Keratinocyte (primary cell): ENCODE measurements at regions not wholly inside any gene's neighbourhood (a gene's known extent, or its start where the extent isn't known, plus 50 kb on each side); places are given as distances from the start of the nearest gene placed in this dataset.

Experiments used
- DNase-seq: peaks from one replicate; pipeline ENCODE4 v3.0.0-alpha.2; 2011; ENCODE audit warnings: low read depth, missing footprints, low spot score
- FAIRE-seq: peaks from 2 replicates; lab custom pipeline; 2011; peaks lifted over from hg19 to GRCh38; lab: Jason Lieb, UNC
- H2AFZ ChIP-seq: 2 replicates; pipeline ENCODE4 v1.6.0; 2012; ENCODE audit warnings: low read length, control low read depth, inconsistent platforms; ENCODE audit not compliant: control insufficient read depth
- H3K27ac ChIP-seq: 2 replicates; pipeline ENCODE4 v1.5.1; 2011; ENCODE audit warnings: low read length; ENCODE audit not compliant: control insufficient read depth, insufficient read depth
- H3K27me3 ChIP-seq: 3 replicates; pipeline ENCODE4 v1.6.0; 2011; ENCODE audit warnings: low read length; ENCODE audit not compliant: control insufficient read depth, insufficient read depth; ENCODE audit errors: extremely low read depth
- H3K36me3 ChIP-seq, 2 experiments: 2 replicates in 1 of 2; 3 replicates in 1 of 2; pipeline ENCODE4 v1.5.1; 2011; ENCODE audit warnings: low read length in 2 of 2, mild to moderate bottlenecking in 1 of 2; ENCODE audit not compliant: control insufficient read depth in 2 of 2, insufficient read depth in 2 of 2; ENCODE audit errors: extremely low read depth in 1 of 2
- H3K4me1 ChIP-seq: 3 replicates; pipeline ENCODE4 v1.5.1; 2011; ENCODE audit warnings: low read length; ENCODE audit not compliant: control insufficient read depth, insufficient read depth; ENCODE audit errors: extremely low read depth
- H3K4me2 ChIP-seq: 3 replicates; pipeline ENCODE4 v1.6.0; 2011; ENCODE audit warnings: low read depth, low read length; ENCODE audit not compliant: control insufficient read depth, insufficient read depth; ENCODE audit errors: extremely low read depth
- H3K4me3 ChIP-seq, 3 experiments: fragments of 200-600 bp in 1 of 3; sonication (generic) in 1 of 3; 2 replicates in 2 of 3; 3 replicates in 1 of 3; pipeline ENCODE4 v1.5.1; 2011 to 2016; ENCODE audit warnings: low read length in 3 of 3, mild to moderate bottlenecking in 3 of 3, control low read depth in 2 of 3, inconsistent platforms in 1 of 3, low read depth in 1 of 3, mixed read lengths in 1 of 3, mixed run types in 1 of 3, moderate library complexity in 1 of 3; ENCODE audit not compliant: control insufficient read depth in 2 of 3, insufficient read depth in 2 of 3; ENCODE audit errors: extremely low read depth in 1 of 3
- H3K79me2 ChIP-seq: 2 replicates; pipeline ENCODE4 v1.6.0; 2012; ENCODE audit warnings: low read length; ENCODE audit not compliant: control insufficient read depth, insufficient read depth
- H3K9ac ChIP-seq: 3 replicates; pipeline ENCODE4 v1.6.0; 2011; ENCODE audit warnings: low read length; ENCODE audit not compliant: control insufficient read depth, insufficient read depth; ENCODE audit errors: extremely low read depth
- H3K9me1 ChIP-seq: 3 replicates; pipeline ENCODE4 v1.6.0; 2011; ENCODE audit warnings: low read length; ENCODE audit not compliant: control insufficient read depth, insufficient read depth; ENCODE audit errors: extremely low read depth
- H3K9me3 ChIP-seq: 2 replicates; pipeline ENCODE4 v1.5.1; 2012; ENCODE audit warnings: low read depth, low read length; ENCODE audit not compliant: control insufficient read depth
- H4K20me1 ChIP-seq: 3 replicates; pipeline ENCODE4 v1.6.0; 2011; ENCODE audit warnings: low read length; ENCODE audit not compliant: control insufficient read depth, insufficient read depth; ENCODE audit errors: extremely low read depth
- CTCF ChIP-seq, 3 experiments: IDR thresholded peaks in 1 of 3; conservative IDR thresholded peaks in 1 of 3; optimal IDR thresholded peaks in 1 of 3; 2 replicates in 2 of 3; 3 replicates in 1 of 3; pipeline versions ENCODE3 to v1.5.1; 2011; ENCODE audit warnings: low read length in 3 of 3, mild to moderate bottlenecking in 3 of 3, moderate library complexity in 2 of 3, control low read depth in 1 of 3, inconsistent platforms in 1 of 3; ENCODE audit not compliant: insufficient read depth in 2 of 3; ENCODE audit errors: extremely low read depth in 1 of 3
- EZH2 ChIP-seq: IDR thresholded peaks from one replicate; pipeline ENCODE4 v1.6.1; 2012; ENCODE audit warnings: inconsistent platforms, mild to moderate bottlenecking, low read length, moderate library complexity
- dilution Hi-C: fragments of 300-500 bp; cut with MboI; formaldehyde crosslinking; loops from one replicate; pipeline ENCODE4 v1.7.0; 2020; ENCODE audit warnings: low sequenced_read_pairs; ENCODE audit not compliant: extremely low pct_ligation_motif_present

- Histone ChIP-seq H3K4me2 (no peak overlapping the region), H2AFZ (no peak overlapping the region), H3K9ac (no peak overlapping the region), H3K36me3 (no peaks in the 10 kb centered on the region), H3K4me3 (no peak overlapping the region), H4K20me1 (no peaks in the 10 kb centered on the region), H3K9me3 (no peaks in the 10 kb centered on the region), H3K4me1 (no peaks in the 10 kb centered on the region), H3K27me3 (no peaks in the 10 kb centered on the region), H3K79me2 (no peaks in the 10 kb centered on the region), H3K27ac (no peak overlapping the region), H3K9me1 (no peaks in the 10 kb centered on the region)
- dilution Hi-C loops: no loop called here
- TF ChIP-seq EZH2 (no peak), CTCF (optimal IDR thresholded peaks at IDR 0.05 in 1 of 3, IDR thresholded peaks at IDR 0.05 in 1 of 3, conservative IDR thresholded peaks at IDR 0.05 in 1 of 3; ENCODE audit: extremely low read depth in 1 of 3, insufficient read depth in 2 of 3, low read length in 3 of 3) (no peak)
- DNase-seq (no peak), FAIRE-seq (no peak)
These were observed 205.3 kb upstream of the TBL1XR1 start for GRCh38 chr3:177402533-177402932.

- H3K27ac ChIP-seq: no peak overlapping the region
- no peaks in the 10 kb centered on the region for H3K4me1 ChIP-seq
- no peaks in the 10 kb centered on the region for H3K36me3 ChIP-seq
- FAIRE-seq (no peak), DNase-seq (no peak)
- no peaks in the 10 kb centered on the region for H4K20me1 ChIP-seq
- H3K4me2 ChIP-seq: no peak overlapping the region
- H3K27me3 ChIP-seq: no peaks in the 10 kb centered on the region
- no peaks in the 10 kb centered on the region for H3K9me1 ChIP-seq
- no peak overlapping the region for H2AFZ ChIP-seq
- H3K79me2 ChIP-seq: no peaks in the 10 kb centered on the region
- dilution Hi-C loops: no loop called here
- H3K9ac ChIP-seq: no peak overlapping the region
- H3K9me3 ChIP-seq: no peaks in the 10 kb centered on the region
- no peak overlapping the region for H3K4me3 ChIP-seq
- TF ChIP-seq EZH2 (no peak), CTCF (optimal IDR thresholded peaks at IDR 0.05 in 1 of 3, IDR thresholded peaks at IDR 0.05 in 1 of 3, conservative IDR thresholded peaks at IDR 0.05 in 1 of 3; ENCODE audit: extremely low read depth in 1 of 3, insufficient read depth in 2 of 3, low read length in 3 of 3) (no peak)
These were observed 207.9 kb upstream of the TBL1XR1 start for GRCh38 chr3:177405191-177405672.
